Smooth muscle cell of the brain vasculature (primary cell): ENCODE measurements at regions not wholly inside any gene's neighbourhood (a gene's known extent, or its start where the extent isn't known, plus 50 kb on each side); places are given as distances from the start of the nearest gene placed in this dataset.
"Not testable (repeated sequence)": the region's sequence is repeated elsewhere in the genome, so short reads cannot be mapped to it uniquely, and the experiment has no call there.

Source experiments
- DNase-seq: peaks from one replicate; pipeline ENCODE4 v3.0.0-alpha.2; 2012; ENCODE audit warnings: low read depth, low spot score

GRCh38 chr7:156039971-156040677 lies 227.9 kb upstream of the SHH start:
- no peak for DNase-seq

GRCh38 chr7:156039194-156039593 lies 226.9 kb upstream of the SHH start:
- DNase-seq: no peak

GRCh38 chr7:156038345-156038744 lies 226.1 kb upstream of the SHH start:
- DNase-seq: no peak

GRCh38 chr7:156036153-156036552 lies 223.9 kb upstream of the SHH start:
- no peak for DNase-seq

GRCh38 chr7:156035387-156035786 lies 223.1 kb upstream of the SHH start:
- DNase-seq: not testable (repeated sequence)

GRCh38 chr7:156034397-156034796 lies 222.1 kb upstream of the SHH start:
- DNase-seq: no peak

- DNase-seq: no peak
Measured at GRCh38 chr7:156032973-156033372, 220.7 kb upstream of the SHH start.

GRCh38 chr7:156031679-156032478 lies 219.6 kb upstream of the SHH start:
- DNase-seq: no peak

GRCh38 chr7:156029460-156030007 lies 217.3 kb upstream of the SHH start:
- no peak for DNase-seq

GRCh38 chr7:156028521-156028920 lies 216.3 kb upstream of the SHH start:
- DNase-seq: no peak

- DNase-seq: no peak
Measured at GRCh38 chr7:156027821-156028220, 215.6 kb upstream of the SHH start.

- DNase-seq: no peak
Measured at GRCh38 chr7:156026603-156027002, 214.3 kb upstream of the SHH start.

GRCh38 chr7:156026076-156026600 lies 213.9 kb upstream of the SHH start:
- no peak for DNase-seq

GRCh38 chr7:156025675-156026074 lies 213.4 kb upstream of the SHH start:
- no peak for DNase-seq

GRCh38 chr7:156024201-156024600 lies 211.9 kb upstream of the SHH start:
- DNase-seq: no peak

- DNase-seq: no peak
Measured at GRCh38 chr7:156022483-156023459, 210.5 kb upstream of the SHH start.

GRCh38 chr7:156021471-156021870 lies 209.2 kb upstream of the SHH start:
- no peak for DNase-seq

GRCh38 chr7:156020566-156020965 lies 208.3 kb upstream of the SHH start:
- DNase-seq: no peak

GRCh38 chr7:156019776-156020565 lies 207.7 kb upstream of the SHH start:
- no peak for DNase-seq

GRCh38 chr7:156019308-156019707 lies 207.0 kb upstream of the SHH start:
- no peak for DNase-seq
